GM19099 (cell line): ENCODE measurements at regions not wholly inside any gene's neighbourhood (a gene's known extent, or its start where the extent isn't known, plus 50 kb on each side); places are given as distances from the start of the nearest gene placed in this dataset.

Experiments
- POLR2A ChIP-seq: IDR thresholded peaks from 3 replicates; pipeline ENCODE4 v1.6.1; 2011; ENCODE audit warnings: low read depth; ENCODE audit not compliant: insufficient read length; ENCODE audit errors: extremely low read depth

- no peak for TF ChIP-seq POLR2A
Observed at GRCh38 chr14:89544636-89545301, 127.7 kb upstream of the FOXN3 start.

- no peak for TF ChIP-seq POLR2A
Observed at GRCh38 chr14:89543425-89543790, 126.4 kb upstream of the FOXN3 start.

- no peak for TF ChIP-seq POLR2A
Observed at GRCh38 chr14:89542786-89543424, 125.9 kb upstream of the FOXN3 start.

GRCh38 chr14:89540830-89541470, 123.9 kb upstream of the FOXN3 start:
- TF ChIP-seq POLR2A = no peak

GRCh38 chr14:89540009-89540829, 123.2 kb upstream of the FOXN3 start:
- TF ChIP-seq POLR2A = no peak

- no peak for TF ChIP-seq POLR2A
Observed at GRCh38 chr14:89537911-89538310, 120.9 kb upstream of the FOXN3 start.

GRCh38 chr14:89534902-89535685, 118.1 kb upstream of the FOXN3 start:
- no peak for TF ChIP-seq POLR2A

- no peak for TF ChIP-seq POLR2A
Observed at GRCh38 chr14:89533766-89534165, 116.7 kb upstream of the FOXN3 start.

GRCh38 chr14:89533136-89533535, 116.1 kb upstream of the FOXN3 start:
- TF ChIP-seq POLR2A = no peak

- TF ChIP-seq POLR2A = no peak
Observed at GRCh38 chr14:89531661-89532335, 114.8 kb upstream of the FOXN3 start.

- no peak for TF ChIP-seq POLR2A
Observed at GRCh38 chr14:89524990-89525667, 108.1 kb upstream of the FOXN3 start.

- no peak for TF ChIP-seq POLR2A
Observed at GRCh38 chr14:89524412-89524811, 107.4 kb upstream of the FOXN3 start.

GRCh38 chr14:89521988-89522387, 105.0 kb upstream of the FOXN3 start:
- no peak for TF ChIP-seq POLR2A

- no peak for TF ChIP-seq POLR2A
Observed at GRCh38 chr14:89519040-89519439, 102.0 kb upstream of the FOXN3 start.
